ENCODE measurements at regions not wholly inside any gene's neighbourhood (a gene's known extent, or its start where the extent isn't known, plus 50 kb on each side); places are given as distances from the start of the nearest gene placed in this dataset.

GRCh38 chr4:179615704-179616103, 2173.5 kb upstream of the AGA start:
- no peak overlapping the region for H3K4me3 ChIP-seq (ENCODE audit: low read length)
- H3K4me2 ChIP-seq (ENCODE audit: low read length), result no peak overlapping the region
- H3K9ac ChIP-seq (ENCODE audit: low read depth, low read length), result no peak overlapping the region
- H3K27me3 ChIP-seq (ENCODE audit: control insufficient read depth, insufficient read depth, low read length), result no peaks in the 10 kb centered on the region
- H3K9me3 ChIP-seq (replicated peaks; ENCODE audit: low read length), result peaks cover 6% of the 10 kb centered on the region
- H3K36me3 ChIP-seq (ENCODE audit: insufficient read depth, low read length), result no peaks in the 10 kb centered on the region
- no peaks in the 10 kb centered on the region for H3K4me1 ChIP-seq (ENCODE audit: control insufficient read depth, insufficient read depth, low read length)

DNA sequence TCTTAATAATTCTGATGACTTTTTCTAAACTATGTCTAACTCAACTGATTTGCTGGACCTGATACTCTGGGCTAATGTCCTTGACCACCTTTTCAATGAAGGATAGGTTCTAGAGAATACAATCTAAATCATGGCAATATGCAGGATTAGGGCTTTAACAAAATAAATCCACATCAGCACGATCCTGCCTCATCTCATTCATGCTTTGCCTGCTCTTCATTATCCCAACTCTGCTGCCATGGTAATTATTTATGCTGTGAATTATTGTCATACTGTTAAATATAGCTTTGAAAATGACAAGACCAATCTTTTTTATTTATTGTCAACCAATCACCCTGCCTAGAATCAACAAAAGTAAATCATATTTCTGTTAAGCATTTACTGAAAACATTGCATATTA, 2176.7 kb upstream of the AGA start:
- no peak overlapping the region for H3K9ac ChIP-seq (ENCODE audit: low read depth, low read length)
- no peak overlapping the region for H3K4me2 ChIP-seq (ENCODE audit: low read length)
- H3K9me3 ChIP-seq (replicated peaks; ENCODE audit: low read length), result peaks cover 6% of the 10 kb centered on the region
- H3K36me3 ChIP-seq (ENCODE audit: insufficient read depth, low read length), result no peaks in the 10 kb centered on the region
- H3K27me3 ChIP-seq (ENCODE audit: control insufficient read depth, insufficient read depth, low read length), result no peaks in the 10 kb centered on the region
- H3K4me3 ChIP-seq (ENCODE audit: low read length), result no peak overlapping the region
- no peaks in the 10 kb centered on the region for H3K4me1 ChIP-seq (ENCODE audit: control insufficient read depth, insufficient read depth, low read length)

DNA sequence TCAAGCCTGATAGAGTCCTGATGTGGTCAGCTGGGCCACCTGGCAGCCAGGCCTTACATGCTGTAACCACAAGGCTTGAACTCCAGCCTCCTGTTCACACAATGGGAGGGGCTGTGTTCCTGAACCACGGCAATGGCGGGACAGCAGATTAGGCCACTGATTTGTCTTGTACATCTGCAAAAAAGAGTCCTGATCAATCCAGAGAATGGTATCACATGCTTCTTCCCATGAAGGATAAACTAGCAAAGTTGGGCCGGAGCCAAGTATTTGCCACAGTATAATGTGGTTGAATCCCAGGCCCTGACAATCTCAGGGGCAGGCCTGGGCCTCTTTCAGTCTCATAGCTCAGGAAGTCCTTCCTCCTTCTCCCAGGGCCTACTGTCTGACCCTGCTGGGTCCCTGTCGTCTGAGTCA, 2182.5 kb upstream of the AGA start:
- Histone ChIP-seq H3K4me2 (ENCODE audit: low read length) (no peak overlapping the region), H3K4me1 (ENCODE audit: control insufficient read depth, insufficient read depth, low read length) (no peaks in the 10 kb centered on the region), H3K36me3 (ENCODE audit: insufficient read depth, low read length) (no peaks in the 10 kb centered on the region), H3K27me3 (ENCODE audit: control insufficient read depth, insufficient read depth, low read length) (no peaks in the 10 kb centered on the region), H3K9ac (ENCODE audit: low read depth, low read length) (no peak overlapping the region), H3K4me3 (ENCODE audit: low read length) (no peak overlapping the region), H3K9me3 (replicated peaks; ENCODE audit: low read length) (peaks cover 5% of the 10 kb centered on the region)

GRCh38 chr4:179625406-179625805, 2183.2 kb upstream of the AGA start:
- Histone ChIP-seq H3K9me3 (replicated peaks; ENCODE audit: low read length) (peaks cover 5% of the 10 kb centered on the region), H3K4me2 (ENCODE audit: low read length) (no peak overlapping the region), H3K4me1 (ENCODE audit: control insufficient read depth, insufficient read depth, low read length) (no peaks in the 10 kb centered on the region), H3K9ac (ENCODE audit: low read depth, low read length) (no peak overlapping the region), H3K27me3 (ENCODE audit: control insufficient read depth, insufficient read depth, low read length) (no peaks in the 10 kb centered on the region), H3K4me3 (ENCODE audit: low read length) (no peak overlapping the region), H3K36me3 (ENCODE audit: insufficient read depth, low read length) (no peaks in the 10 kb centered on the region)

DNA sequence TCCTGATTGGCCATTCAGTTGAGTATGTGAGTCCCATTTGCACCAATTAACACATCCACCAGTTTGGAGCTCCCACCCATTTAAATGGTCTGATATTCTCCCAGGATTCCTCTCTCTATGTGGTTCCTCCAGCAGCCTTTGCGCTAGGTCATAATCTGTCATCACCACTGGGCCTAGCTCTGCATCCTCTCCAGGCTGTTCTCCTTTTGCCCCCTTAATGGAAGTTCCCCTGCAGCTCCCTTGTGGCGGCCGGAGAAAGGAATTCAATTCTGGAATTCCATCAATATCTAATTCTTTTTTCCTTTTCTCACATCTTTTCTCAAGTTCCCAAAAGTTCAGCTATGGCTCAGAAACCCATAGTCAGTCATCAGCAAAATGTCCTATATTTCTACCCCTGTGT, 2184.4 kb upstream of the AGA start:
- Histone ChIP-seq H3K4me1 (ENCODE audit: control insufficient read depth, insufficient read depth, low read length) (no peaks in the 10 kb centered on the region), H3K27me3 (ENCODE audit: control insufficient read depth, insufficient read depth, low read length) (no peaks in the 10 kb centered on the region), H3K9ac (ENCODE audit: low read depth, low read length) (no peak overlapping the region), H3K4me2 (ENCODE audit: low read length) (no peak overlapping the region), H3K36me3 (ENCODE audit: insufficient read depth, low read length) (no peaks in the 10 kb centered on the region), H3K4me3 (ENCODE audit: low read length) (no peak overlapping the region), H3K9me3 (replicated peaks; ENCODE audit: low read length) (peaks cover 5% of the 10 kb centered on the region)

- Histone ChIP-seq H3K4me2 (ENCODE audit: low read length) (no peak overlapping the region), H3K4me1 (ENCODE audit: control insufficient read depth, insufficient read depth, low read length) (no peaks in the 10 kb centered on the region)
Observed at GRCh38 chr4:179631321-179631720, 2189.1 kb upstream of the AGA start.

DNA sequence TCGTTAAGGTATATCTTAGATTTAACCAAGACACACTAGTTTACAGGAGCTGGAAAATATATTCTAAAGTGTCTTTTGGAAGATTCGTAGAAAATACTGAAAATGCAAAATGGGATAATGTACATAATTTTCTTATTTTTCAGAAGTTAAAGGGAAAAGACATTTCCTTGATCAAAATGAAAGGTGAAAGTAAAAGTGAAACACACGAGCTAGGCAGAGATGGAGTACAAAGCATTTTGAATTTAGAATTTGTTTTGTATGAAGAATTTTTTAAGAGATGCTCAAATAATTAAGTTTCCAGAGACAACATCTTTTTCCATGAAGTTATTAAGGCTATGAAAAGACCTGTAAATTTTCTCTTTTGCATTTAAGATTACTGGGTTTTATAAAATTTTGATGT, 2192.6 kb upstream of the AGA start:
- Histone ChIP-seq H3K9ac (ENCODE audit: low read depth, low read length) (no peak overlapping the region), H3K36me3 (ENCODE audit: insufficient read depth, low read length) (no peaks in the 10 kb centered on the region), H3K4me2 (ENCODE audit: low read length) (no peak overlapping the region), H3K9me3 (replicated peaks; ENCODE audit: low read length) (no peaks in the 10 kb centered on the region), H3K4me1 (ENCODE audit: control insufficient read depth, insufficient read depth, low read length) (no peaks in the 10 kb centered on the region), H3K27me3 (ENCODE audit: control insufficient read depth, insufficient read depth, low read length) (no peaks in the 10 kb centered on the region), H3K4me3 (ENCODE audit: low read length) (no peak overlapping the region)

More at GRCh38 chr4:179631321-179631720, 2189.1 kb upstream of the AGA start:
- Histone ChIP-seq H3K36me3 (ENCODE audit: insufficient read depth, low read length) (no peaks in the 10 kb centered on the region), H3K9ac (ENCODE audit: low read depth, low read length) (no peak overlapping the region), H3K4me3 (ENCODE audit: low read length) (no peak overlapping the region), H3K9me3 (replicated peaks; ENCODE audit: low read length) (peaks cover 5% of the 10 kb centered on the region), H3K27me3 (ENCODE audit: control insufficient read depth, insufficient read depth, low read length) (no peaks in the 10 kb centered on the region)

- Histone ChIP-seq H3K27me3 (ENCODE audit: control insufficient read depth, insufficient read depth, low read length) (no peaks in the 10 kb centered on the region), H3K9ac (ENCODE audit: low read depth, low read length) (no peak overlapping the region), H3K4me3 (ENCODE audit: low read length) (no peak overlapping the region), H3K4me1 (ENCODE audit: control insufficient read depth, insufficient read depth, low read length) (no peaks in the 10 kb centered on the region), H3K4me2 (ENCODE audit: low read length) (no peak overlapping the region), H3K9me3 (replicated peaks; ENCODE audit: low read length) (no peaks in the 10 kb centered on the region), H3K36me3 (ENCODE audit: insufficient read depth, low read length) (no peaks in the 10 kb centered on the region)
Observed at GRCh38 chr4:179662522-179662921, 2220.3 kb upstream of the AGA start.

DNA sequence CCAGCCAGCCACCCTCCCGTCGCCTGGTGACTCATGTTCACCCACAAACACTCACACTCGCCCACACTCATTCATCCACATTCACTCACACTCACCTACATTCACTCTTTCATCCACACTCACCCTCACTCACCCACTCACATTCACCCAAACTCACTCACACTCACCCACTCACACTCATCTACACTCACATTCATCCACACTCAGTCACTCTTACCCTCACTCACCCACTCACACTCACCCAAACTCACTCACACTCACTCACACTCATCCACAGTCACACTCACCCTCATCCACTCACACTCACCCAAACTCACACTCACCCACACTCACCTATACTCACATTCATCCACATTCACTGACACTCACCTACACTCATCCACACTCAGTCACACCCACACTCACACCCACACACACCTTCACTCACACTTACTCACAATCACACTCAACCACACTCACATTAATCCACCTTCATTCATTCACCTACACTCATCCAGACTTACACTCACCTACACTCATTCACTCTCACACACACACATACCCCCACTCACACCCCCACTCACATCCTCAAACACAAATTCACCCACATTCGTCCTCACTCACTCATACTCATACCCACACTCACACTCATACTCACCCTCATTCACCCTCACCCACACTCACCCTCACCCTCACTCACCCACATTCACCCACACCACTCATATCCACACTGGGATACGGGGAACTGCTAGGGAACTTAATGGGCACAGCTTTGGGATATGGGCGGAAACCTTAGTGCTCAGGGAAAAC, 2221.6 kb upstream of the AGA start:
- no peaks in the 10 kb centered on the region for H3K4me1 ChIP-seq (ENCODE audit: control insufficient read depth, insufficient read depth, low read length)
- H3K27me3 ChIP-seq (ENCODE audit: control insufficient read depth, insufficient read depth, low read length), result no peaks in the 10 kb centered on the region
- H3K36me3 ChIP-seq (ENCODE audit: insufficient read depth, low read length), result no peaks in the 10 kb centered on the region
- H3K9me3 ChIP-seq (replicated peaks; ENCODE audit: low read length), result no peaks in the 10 kb centered on the region
- H3K4me3 ChIP-seq (ENCODE audit: low read length), result no peak overlapping the region
- no peak overlapping the region for H3K9ac ChIP-seq (ENCODE audit: low read depth, low read length)
- H3K4me2 ChIP-seq (ENCODE audit: low read length), result no peak overlapping the region

- Histone ChIP-seq H3K9ac (ENCODE audit: low read depth, low read length) (no peak overlapping the region), H3K4me1 (ENCODE audit: control insufficient read depth, insufficient read depth, low read length) (no peaks in the 10 kb centered on the region), H3K9me3 (replicated peaks; ENCODE audit: low read length) (no peaks in the 10 kb centered on the region), H3K27me3 (ENCODE audit: control insufficient read depth, insufficient read depth, low read length) (no peaks in the 10 kb centered on the region), H3K36me3 (ENCODE audit: insufficient read depth, low read length) (no peaks in the 10 kb centered on the region), H3K4me2 (ENCODE audit: low read length) (no peak overlapping the region), H3K4me3 (ENCODE audit: low read length) (no peak overlapping the region)
Observed at GRCh38 chr4:179664430-179665027, 2222.3 kb upstream of the AGA start.

DNA sequence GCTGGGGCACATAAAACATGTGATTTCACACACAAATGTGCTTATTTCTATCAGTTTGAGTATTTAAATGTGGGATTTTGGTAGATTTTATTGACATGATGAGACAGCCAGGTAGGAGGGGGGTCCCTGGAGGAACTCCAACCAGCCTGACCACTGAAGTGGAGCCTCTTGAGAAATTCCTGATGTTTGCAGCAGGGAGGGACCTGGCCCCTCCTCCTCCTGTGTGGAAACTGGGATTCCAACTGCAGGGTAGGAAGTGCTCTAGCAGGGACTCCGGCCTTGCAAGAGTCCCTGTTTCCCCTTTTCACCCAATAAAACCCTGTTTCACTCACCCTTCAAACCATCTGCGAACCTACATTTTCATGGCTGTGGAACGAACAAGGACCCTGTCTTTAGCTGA, 2224.0 kb upstream of the AGA start:
- Histone ChIP-seq H3K36me3 (ENCODE audit: insufficient read depth, low read length) (no peaks in the 10 kb centered on the region), H3K9ac (ENCODE audit: low read depth, low read length) (no peak overlapping the region), H3K4me2 (ENCODE audit: low read length) (no peak overlapping the region), H3K9me3 (replicated peaks; ENCODE audit: low read length) (no peaks in the 10 kb centered on the region), H3K4me3 (ENCODE audit: low read length) (no peak overlapping the region), H3K4me1 (ENCODE audit: control insufficient read depth, insufficient read depth, low read length) (no peaks in the 10 kb centered on the region), H3K27me3 (ENCODE audit: control insufficient read depth, insufficient read depth, low read length) (no peaks in the 10 kb centered on the region)

- H3K4me2 ChIP-seq (ENCODE audit: low read length), result no peak overlapping the region
Observed at GRCh38 chr4:179671609-179672008, 2229.4 kb upstream of the AGA start.

More at GRCh38 chr4:179671609-179672008, 2229.4 kb upstream of the AGA start:
- no peaks in the 10 kb centered on the region for H3K4me1 ChIP-seq (ENCODE audit: control insufficient read depth, insufficient read depth, low read length)
- H3K9ac ChIP-seq (ENCODE audit: low read depth, low read length), result no peak overlapping the region
- H3K4me3 ChIP-seq (ENCODE audit: low read length), result no peak overlapping the region
- H3K27me3 ChIP-seq (ENCODE audit: control insufficient read depth, insufficient read depth, low read length), result no peaks in the 10 kb centered on the region
- H3K36me3 ChIP-seq (ENCODE audit: insufficient read depth, low read length), result no peaks in the 10 kb centered on the region
- H3K9me3 ChIP-seq (replicated peaks; ENCODE audit: low read length), result no peaks in the 10 kb centered on the region
